Ovary (tissue), 3 donors: ENCODE measurements at regions not wholly inside any gene's neighbourhood (a gene's known extent, or its start where the extent isn't known, plus 50 kb on each side); places are given as distances from the start of the nearest gene placed in this dataset.

ENCODE experiments used
- EP300 ChIP-seq: sonication (generic); formaldehyde crosslinking; IDR thresholded peaks from one replicate; pipeline ENCODE4 v1.6.1; 2017; ENCODE audit warnings: antibody characterized with exemption
- TF ChIP-seq, protein P1 (sequence below), 3 donors: fragments of 450-650 bp in 2 of 3; fragments of 200-600 bp in 1 of 3; IDR thresholded peaks; one replicate each; pipeline versions ENCODE4 v1.5.1 to v1.8.0; 2016 to 2022; ENCODE audit warnings: antibody characterized with exemption in 3 of 3, mild to moderate bottlenecking in 1 of 3
- donor health status: DM: no; HTN: no; CAD: no.

DNA sequence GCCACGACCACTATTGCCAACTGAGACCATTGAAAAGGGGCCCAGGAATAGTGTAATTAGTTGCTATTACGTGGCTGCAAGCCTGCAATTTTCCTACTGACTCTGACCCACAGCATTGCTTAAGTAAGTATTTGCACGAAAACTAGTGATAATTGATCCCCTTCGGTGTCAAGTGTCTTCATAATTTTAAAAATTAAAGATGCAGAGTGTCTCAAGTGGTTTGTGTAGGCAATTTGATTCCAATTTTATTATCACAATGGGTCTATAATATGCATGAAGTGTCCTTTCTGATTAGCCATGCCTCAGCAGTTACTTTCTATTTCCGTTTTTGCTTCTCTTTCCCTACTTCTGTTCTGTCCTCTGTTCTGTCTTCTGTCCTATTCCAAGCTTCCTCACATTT is 259.2 kb downstream of the C3orf38 start:
- TF ChIP-seq, protein P1, sequence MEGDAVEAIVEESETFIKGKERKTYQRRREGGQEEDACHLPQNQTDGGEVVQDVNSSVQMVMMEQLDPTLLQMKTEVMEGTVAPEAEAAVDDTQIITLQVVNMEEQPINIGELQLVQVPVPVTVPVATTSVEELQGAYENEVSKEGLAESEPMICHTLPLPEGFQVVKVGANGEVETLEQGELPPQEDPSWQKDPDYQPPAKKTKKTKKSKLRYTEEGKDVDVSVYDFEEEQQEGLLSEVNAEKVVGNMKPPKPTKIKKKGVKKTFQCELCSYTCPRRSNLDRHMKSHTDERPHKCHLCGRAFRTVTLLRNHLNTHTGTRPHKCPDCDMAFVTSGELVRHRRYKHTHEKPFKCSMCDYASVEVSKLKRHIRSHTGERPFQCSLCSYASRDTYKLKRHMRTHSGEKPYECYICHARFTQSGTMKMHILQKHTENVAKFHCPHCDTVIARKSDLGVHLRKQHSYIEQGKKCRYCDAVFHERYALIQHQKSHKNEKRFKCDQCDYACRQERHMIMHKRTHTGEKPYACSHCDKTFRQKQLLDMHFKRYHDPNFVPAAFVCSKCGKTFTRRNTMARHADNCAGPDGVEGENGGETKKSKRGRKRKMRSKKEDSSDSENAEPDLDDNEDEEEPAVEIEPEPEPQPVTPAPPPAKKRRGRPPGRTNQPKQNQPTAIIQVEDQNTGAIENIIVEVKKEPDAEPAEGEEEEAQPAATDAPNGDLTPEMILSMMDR (IDR thresholded peaks at IDR 0.05), result no peak
- TF ChIP-seq EP300, result no peak
